PC-3 (cell line): ENCODE measurements at regions not wholly inside any gene's neighbourhood (a gene's known extent, or its start where the extent isn't known, plus 50 kb on each side); places are given as distances from the start of the nearest gene placed in this dataset.

ENCODE experiments used
- CTCF ChIP-seq: fragments of 300-600 bp; sonication (generic); conservative IDR thresholded peaks from 2 replicates; pipeline ENCODE4 v1.5.1; 2017; ENCODE audit warnings: antibody characterized with exemption, low read depth, mild to moderate bottlenecking, low read length
- EZH2 ChIP-seq: fragments of 300-600 bp; sonication (generic); IDR thresholded peaks from one replicate; pipeline ENCODE4 v1.6.1; 2017; ENCODE audit warnings: antibody characterized with exemption, mild to moderate bottlenecking, low read length; ENCODE audit not compliant: unreplicated experiment
- EZH2phosphoT487 ChIP-seq: fragments of 300-600 bp; sonication (generic); IDR thresholded peaks from 2 replicates; pipeline ENCODE4 v1.6.1; 2018; ENCODE audit warnings: mild to moderate bottlenecking, antibody characterized with exemption, low read length, borderline replicate concordance

GRCh38 chr6:25172819-25173218 lies 106.4 kb upstream of the CARMIL1 start:
- TF ChIP-seq CTCF (no peak), EZH2 (no peak), EZH2phosphoT487 (no peak)
